ENCODE measurements at regions not wholly inside any gene's neighbourhood (a gene's known extent, or its start where the extent isn't known, plus 50 kb on each side); places are given as distances from the start of the nearest gene placed in this dataset.

GRCh38 chr3:118228151-118228550 is 806.5 kb downstream of the IGSF11 start:
- TF ChIP-seq EP300 (IDR thresholded peaks at IDR 0.05; ENCODE audit: borderline replicate concordance in 1 of 2, low read depth in 1 of 2, low read length in 1 of 2) (no peak), ELF1 (IDR thresholded peaks at IDR 0.05) (no peak), MXI1 (IDR thresholded peaks at IDR 0.05; ENCODE audit: low read depth, low read length) (no peak), CTCF (IDR thresholded peaks at IDR 0.05) (no peak), EZH2phosphoT487 (IDR thresholded peaks at IDR 0.05; ENCODE audit: borderline replicate concordance, low read depth) (no peak), YY1 (IDR thresholded peaks at IDR 0.05; ENCODE audit: low read depth) (no peak), RCOR1 (IDR thresholded peaks at IDR 0.05; ENCODE audit: low read length) (no peak), RFX5 (IDR thresholded peaks at IDR 0.05; ENCODE audit: low read length) (no peak), SMC3 (IDR thresholded peaks at IDR 0.05; ENCODE audit: low read depth, low read length) (no peak), REST (IDR thresholded peaks at IDR 0.05; ENCODE audit: low read depth, low read length) (no peak)
- TF ChIP-seq, protein P1, sequence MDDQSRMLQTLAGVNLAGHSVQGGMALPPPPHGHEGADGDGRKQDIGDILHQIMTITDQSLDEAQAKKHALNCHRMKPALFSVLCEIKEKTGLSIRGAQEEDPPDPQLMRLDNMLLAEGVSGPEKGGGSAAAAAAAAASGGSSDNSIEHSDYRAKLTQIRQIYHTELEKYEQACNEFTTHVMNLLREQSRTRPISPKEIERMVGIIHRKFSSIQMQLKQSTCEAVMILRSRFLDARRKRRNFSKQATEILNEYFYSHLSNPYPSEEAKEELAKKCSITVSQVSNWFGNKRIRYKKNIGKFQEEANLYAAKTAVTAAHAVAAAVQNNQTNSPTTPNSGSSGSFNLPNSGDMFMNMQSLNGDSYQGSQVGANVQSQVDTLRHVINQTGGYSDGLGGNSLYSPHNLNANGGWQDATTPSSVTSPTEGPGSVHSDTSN (IDR thresholded peaks at IDR 0.05): no peak
